Tibial artery (tissue), 4 donors: ENCODE measurements at regions not wholly inside any gene's neighbourhood (a gene's known extent, or its start where the extent isn't known, plus 50 kb on each side); places are given as distances from the start of the nearest gene placed in this dataset.
A peak's percentile ranks its signal among the peaks of the same experiment; 100 is the strongest.
"Not testable (repeated sequence)": the region's sequence is repeated elsewhere in the genome, so short reads cannot be mapped to it uniquely, and the experiment has no call there.

Source experiments
- DNase-seq, 2 donors: peaks; one replicate each; pipeline ENCODE4 v3.0.0-alpha.2; 2019
- H3K27ac ChIP-seq, 2 donors: fragments of 200-600 bp; sonication (generic) in 1 of 2; 1 replicate in 1 of 2; 2 replicates in 1 of 2; pipeline ENCODE4 v1.5.1; 2018 to 2019; ENCODE audit warnings: mild to moderate bottlenecking in 1 of 2
- H3K27me3 ChIP-seq, 2 donors: fragments of 200-600 bp; sonication (generic) in 1 of 2; one replicate each; pipeline versions ENCODE4 v1.5.1 to v1.6.0; 2016 to 2019
- H3K36me3 ChIP-seq, 3 donors: fragments of 200-600 bp; sonication (generic) in 2 of 3; one replicate each; pipeline ENCODE4 v1.5.1; 2016 to 2019; ENCODE audit warnings: mild to moderate bottlenecking in 2 of 3
- H3K4me1 ChIP-seq, 4 donors: fragments of 200-600 bp; sonication (generic) in 2 of 4; 1 replicate in 3 of 4; 2 replicates in 1 of 4; pipeline ENCODE4 v1.5.1; 2016 to 2019
- H3K4me3 ChIP-seq, 2 donors: fragments of 200-600 bp; sonication (generic) in 1 of 2; 1 replicate in 1 of 2; 2 replicates in 1 of 2; pipeline ENCODE4 v1.5.1; 2018 to 2019; ENCODE audit warnings: mild to moderate bottlenecking in 2 of 2
- H3K9me3 ChIP-seq, 3 donors: fragments of 200-600 bp; sonication (generic) in 1 of 3; one replicate each; pipeline ENCODE4 v1.5.1; 2016 to 2019
- intact Hi-C: fragments of 100-400 bp; cut with DNase I; formaldehyde crosslinking; loops from one replicate; pipeline ENCODE4 v1.15.0; 2023; ENCODE audit warnings: low total_unique reads

GRCh38 chr3:198145231-198145784 is 185.3 kb downstream of the LMLN start:
- H3K9me3 ChIP-seq, H3K27ac ChIP-seq, H3K4me1 ChIP-seq, H3K36me3 ChIP-seq, H3K27me3 ChIP-seq, intact Hi-C loops, H3K4me3 ChIP-seq: not testable (repeated sequence)
- DNase-seq: peak; percentile 65 to 70

- intact Hi-C loops, H3K4me3 ChIP-seq, DNase-seq: not testable (repeated sequence)
Measured at GRCh38 chr3:198146070-198146469, 186.1 kb downstream of the LMLN start.

GRCh38 chr3:198146559-198147164 is 186.6 kb downstream of the LMLN start:
- H3K9me3 ChIP-seq, DNase-seq, intact Hi-C loops, H3K4me3 ChIP-seq, H3K27ac ChIP-seq, H3K27me3 ChIP-seq, H3K36me3 ChIP-seq, H3K4me1 ChIP-seq: not testable (repeated sequence)

More at GRCh38 chr3:198146070-198146469, 186.1 kb downstream of the LMLN start:
- not testable (repeated sequence) for H3K9me3 ChIP-seq, H3K4me1 ChIP-seq, H3K36me3 ChIP-seq, H3K27ac ChIP-seq, H3K27me3 ChIP-seq

- H3K9me3 ChIP-seq, H3K4me3 ChIP-seq, H3K4me1 ChIP-seq, H3K27me3 ChIP-seq, DNase-seq, intact Hi-C loops, H3K36me3 ChIP-seq, H3K27ac ChIP-seq: not testable (repeated sequence)
Measured at GRCh38 chr3:198147213-198147612, 187.2 kb downstream of the LMLN start.

GRCh38 chr3:198147993-198148392 is 188.0 kb downstream of the LMLN start:
- DNase-seq, H3K27me3 ChIP-seq, H3K4me1 ChIP-seq, H3K27ac ChIP-seq, H3K9me3 ChIP-seq, intact Hi-C loops, H3K36me3 ChIP-seq, H3K4me3 ChIP-seq: not testable (repeated sequence)

GRCh38 chr3:198149904-198150303 is 189.9 kb downstream of the LMLN start:
- H3K36me3 ChIP-seq, H3K4me1 ChIP-seq, H3K27ac ChIP-seq, H3K4me3 ChIP-seq, intact Hi-C loops, H3K9me3 ChIP-seq, H3K27me3 ChIP-seq, DNase-seq: not testable (repeated sequence)

GRCh38 chr3:198151867-198152266 is 191.8 kb downstream of the LMLN start:
- H3K9me3 ChIP-seq, H3K36me3 ChIP-seq, H3K27ac ChIP-seq, DNase-seq, H3K4me1 ChIP-seq, H3K27me3 ChIP-seq, intact Hi-C loops, H3K4me3 ChIP-seq: not testable (repeated sequence)

GRCh38 chr3:198155771-198156170 is 195.8 kb downstream of the LMLN start:
- H3K27ac ChIP-seq, H3K9me3 ChIP-seq, DNase-seq, H3K4me1 ChIP-seq, H3K27me3 ChIP-seq, intact Hi-C loops, H3K4me3 ChIP-seq, H3K36me3 ChIP-seq: not testable (repeated sequence)

GRCh38 chr3:198157231-198157868 is 197.3 kb downstream of the LMLN start:
- H3K27me3 ChIP-seq, H3K27ac ChIP-seq, intact Hi-C loops, H3K36me3 ChIP-seq, H3K4me3 ChIP-seq, H3K9me3 ChIP-seq, H3K4me1 ChIP-seq, DNase-seq: not testable (repeated sequence)

- intact Hi-C loops, H3K9me3 ChIP-seq, H3K27me3 ChIP-seq, H3K27ac ChIP-seq, H3K4me3 ChIP-seq, H3K36me3 ChIP-seq, H3K4me1 ChIP-seq, DNase-seq: not testable (repeated sequence)
Measured at GRCh38 chr3:198158007-198158406, 198.0 kb downstream of the LMLN start.
